NB4 (cell line): ENCODE measurements at regions not wholly inside any gene's neighbourhood (a gene's known extent, or its start where the extent isn't known, plus 50 kb on each side); places are given as distances from the start of the nearest gene placed in this dataset.

Source experiments
- CTCF ChIP-seq: IDR thresholded peaks from one replicate; pipeline ENCODE4 v1.5.1; 2012; ENCODE audit warnings: low read depth, low read length
- POLR2A ChIP-seq: IDR thresholded peaks from 2 replicates; pipeline ENCODE4 v1.6.1; 2011; ENCODE audit warnings: mild to moderate bottlenecking; ENCODE audit not compliant: insufficient read length; ENCODE audit errors: extremely low read depth
- TF ChIP-seq, protein P1 (sequence below): IDR thresholded peaks from 2 replicates; pipeline ENCODE4 v1.6.1; 2011; ENCODE audit warnings: low read depth, low read length

DNA sequence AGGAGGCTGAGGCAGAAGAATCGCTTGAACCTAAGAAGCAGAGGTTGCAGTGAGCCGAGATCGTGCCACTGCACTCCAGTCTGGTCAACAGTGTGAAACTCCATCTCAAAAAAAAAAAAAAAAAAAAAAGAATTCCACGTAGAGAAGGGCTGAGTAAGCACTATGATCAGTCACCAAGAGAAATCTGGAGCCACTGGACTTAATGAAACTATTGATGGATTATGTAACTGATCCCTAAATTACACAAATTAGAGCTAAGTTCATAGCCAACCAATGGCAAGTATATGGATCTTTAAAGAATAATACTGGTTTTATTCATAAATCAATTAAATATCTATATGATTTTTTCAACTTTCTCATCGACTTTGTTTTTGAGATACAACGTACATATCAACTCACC is 72.2 kb upstream of the ABLIM1 start:
- TF ChIP-seq CTCF, result no peak
- TF ChIP-seq, protein P1, sequence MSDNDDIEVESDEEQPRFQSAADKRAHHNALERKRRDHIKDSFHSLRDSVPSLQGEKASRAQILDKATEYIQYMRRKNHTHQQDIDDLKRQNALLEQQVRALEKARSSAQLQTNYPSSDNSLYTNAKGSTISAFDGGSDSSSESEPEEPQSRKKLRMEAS, result no peak
- TF ChIP-seq POLR2A, result no peak
